HUDEP-2 (cell line): ENCODE measurements at regions not wholly inside any gene's neighbourhood (a gene's known extent, or its start where the extent isn't known, plus 50 kb on each side); places are given as distances from the start of the nearest gene placed in this dataset.

ENCODE experiments used
- DNase-seq, 76 experiments: peaks; one replicate each; lab custom pipeline; 2025; ENCODE audit not compliant: unreplicated experiment in 76 of 76; lab: John Stamatoyannopoulos, UW

DNA sequence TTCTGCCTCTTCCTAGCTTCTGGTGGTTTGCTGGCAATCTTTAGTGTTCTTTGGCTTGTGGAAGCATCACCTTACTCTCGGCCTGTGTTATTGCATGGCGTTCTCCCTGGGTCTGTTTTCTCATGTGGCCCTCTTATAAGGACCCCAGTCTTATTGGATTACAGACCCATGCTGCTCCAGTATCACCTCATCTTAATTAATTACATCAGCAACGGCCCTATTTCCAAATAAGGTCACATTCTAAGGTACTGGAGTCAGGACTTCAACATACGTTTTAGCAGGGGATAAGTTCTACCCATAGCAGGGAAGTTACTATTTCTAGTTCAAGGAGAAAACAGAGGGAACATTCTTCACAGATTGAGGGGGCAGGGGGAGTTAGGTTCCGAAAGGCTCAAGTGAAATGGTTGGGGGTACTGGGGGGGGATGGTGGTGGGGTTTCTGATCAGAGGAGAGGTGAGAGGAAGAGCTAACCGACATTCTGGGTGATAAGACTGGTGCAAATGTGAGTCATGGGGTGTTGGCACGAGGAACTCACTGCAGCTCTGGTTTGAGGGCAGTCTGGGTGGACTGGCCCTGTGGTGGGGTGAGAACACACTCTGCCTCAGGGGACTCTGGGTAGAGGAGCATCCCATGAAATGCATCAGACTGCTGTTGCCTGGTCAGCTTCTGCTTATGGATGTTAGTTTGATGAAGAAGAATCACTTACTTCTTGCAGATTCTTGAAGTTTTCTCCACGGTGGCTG, 51.5 kb upstream of the ZBED5 start:
- DNase-seq: peak in 51 of 76 experiments; percentile 7 to 73 (median 36)

DNA sequence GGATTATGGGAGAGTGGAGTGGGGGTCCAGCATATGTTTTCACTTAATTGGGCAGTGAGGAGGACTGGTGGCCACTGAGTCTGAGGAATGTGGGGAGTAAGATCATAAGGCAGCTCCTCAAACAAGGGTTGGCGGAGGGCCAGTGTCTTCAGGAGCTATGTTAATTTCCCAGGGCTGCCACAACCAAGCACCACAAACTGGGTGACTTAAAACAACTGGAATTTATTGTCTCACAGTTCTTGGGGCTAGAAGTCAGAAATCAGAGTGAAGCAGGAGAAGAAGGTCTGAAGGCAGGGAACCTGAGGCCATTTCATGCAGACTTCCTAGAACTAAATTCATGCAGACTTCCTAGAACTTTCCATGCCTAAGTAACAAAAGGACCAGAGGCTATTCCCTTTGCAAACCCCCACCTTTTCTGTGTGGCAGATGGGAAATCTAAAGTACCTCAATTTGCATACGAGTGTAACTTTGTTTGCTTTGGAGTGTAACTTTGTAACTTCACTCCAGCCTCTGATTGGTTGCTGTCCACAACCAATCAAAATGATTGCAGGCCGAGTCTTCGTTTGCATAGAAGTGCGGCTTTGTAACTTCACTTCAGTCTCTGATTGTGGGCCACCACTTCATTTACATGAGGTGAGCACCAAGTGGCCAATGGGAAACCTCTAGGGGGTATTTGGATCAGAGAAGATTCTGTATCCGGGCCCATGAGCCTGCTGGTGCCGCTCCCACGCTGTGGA, 50.5 kb upstream of the ZBED5 start:
- DNase-seq: peak in 3 of 76 experiments; percentile 5 to 13 (median 10)
